Suprapubic skin (tissue), 4 donors: ENCODE measurements at regions not wholly inside any gene's neighbourhood (a gene's known extent, or its start where the extent isn't known, plus 50 kb on each side); places are given as distances from the start of the nearest gene placed in this dataset.
"Not testable (repeated sequence)": the region's sequence is repeated elsewhere in the genome, so short reads cannot be mapped to it uniquely, and the experiment has no call there.

Source experiments
- DNase-seq, 2 donors: peaks; one replicate each; pipeline ENCODE4 v3.0.0-alpha.2; 2019; ENCODE audit warnings: low spot score in 2 of 2
- H3K27ac ChIP-seq: fragments of 200-600 bp; sonication (generic); one replicate; pipeline ENCODE4 v1.5.1; 2019
- H3K27me3 ChIP-seq: fragments of 200-600 bp; sonication (generic); one replicate; pipeline ENCODE4 v1.5.1; 2019
- H3K36me3 ChIP-seq: fragments of 200-600 bp; sonication (generic); one replicate; pipeline ENCODE4 v1.5.1; 2019
- H3K4me1 ChIP-seq: fragments of 200-600 bp; sonication (generic); one replicate; pipeline ENCODE4 v1.5.1; 2019
- H3K4me3 ChIP-seq: fragments of 200-600 bp; sonication (generic); one replicate; pipeline ENCODE4 v1.5.1; 2019; ENCODE audit warnings: mild to moderate bottlenecking
- H3K9me3 ChIP-seq: fragments of 200-600 bp; sonication (generic); one replicate; pipeline ENCODE4 v1.5.1; 2019
- CTCF ChIP-seq, 2 donors: fragments of 200-600 bp in 1 of 2; fragments of 450-650 bp in 1 of 2; sonication (generic) in 1 of 2; IDR thresholded peaks; one replicate each; pipeline ENCODE4 v1.5.1; 2016 to 2019; ENCODE audit warnings: antibody characterized with exemption in 2 of 2, mild to moderate bottlenecking in 1 of 2, moderate library complexity in 1 of 2
- EP300 ChIP-seq: sonication (generic); formaldehyde crosslinking; IDR thresholded peaks from one replicate; pipeline ENCODE4 v1.6.1; 2017; ENCODE audit warnings: antibody characterized with exemption
- POLR2A ChIP-seq, 2 donors: fragments of 450-650 bp; IDR thresholded peaks; one replicate each; pipeline ENCODE4 v1.6.1; 2017; ENCODE audit warnings: antibody characterized with exemption in 2 of 2, mild to moderate bottlenecking in 2 of 2, moderate library complexity in 2 of 2
- POLR2AphosphoS5 ChIP-seq, 3 donors: sonication (generic); formaldehyde crosslinking; IDR thresholded peaks; one replicate each; pipeline ENCODE4 v1.6.1; 2017; ENCODE audit warnings: antibody characterized with exemption in 3 of 3
- WGBS: methylation state at CpG from one replicate; pipeline ENCODE4 v1.1.5; 2018; 5-methylcytosine and 5-hydroxymethylcytosine counted together

GRCh38 chr13:74730556-74731331 lies 596.5 kb upstream of the KLF12 start:
- Histone ChIP-seq H3K27ac (no peak overlapping the region), H3K9me3 (no peaks in the 10 kb centered on the region), H3K4me1 (no peaks in the 10 kb centered on the region), H3K4me3 (no peak overlapping the region), H3K36me3 (no peaks in the 10 kb centered on the region), H3K27me3 (no peaks in the 10 kb centered on the region)
- DNase-seq: no peak
- WGBS: 77% methylated on average over 9 of the region's 9 CpGs
- TF ChIP-seq POLR2A (IDR thresholded peaks at IDR 0.05): no peak
- TF ChIP-seq EP300: no peak

- no peak for DNase-seq
Measured at GRCh38 chr13:74726206-74726605, 592.0 kb upstream of the KLF12 start.

GRCh38 chr13:74718232-74718842 lies 584.1 kb upstream of the KLF12 start:
- 95% methylated on average over 21 of the region's 31 CpGs for WGBS
- H3K4me1 ChIP-seq, H3K36me3 ChIP-seq: not testable (repeated sequence)

More at GRCh38 chr13:74726206-74726605, 592.0 kb upstream of the KLF12 start:
- no peak for TF ChIP-seq POLR2A (IDR thresholded peaks at IDR 0.05)
- TF ChIP-seq CTCF (IDR thresholded peaks at IDR 0.05): no peak
- TF ChIP-seq POLR2AphosphoS5 (IDR thresholded peaks at IDR 0.05): no peak
- TF ChIP-seq EP300: no peak
- Histone ChIP-seq H3K36me3 (no peaks in the 10 kb centered on the region), H3K27me3 (no peaks in the 10 kb centered on the region), H3K4me3 (no peak overlapping the region), H3K27ac (no peak overlapping the region), H3K4me1 (no peaks in the 10 kb centered on the region), H3K9me3 (no peaks in the 10 kb centered on the region)
- 100% methylated on average over 1 of the region's 1 CpG for WGBS

GRCh38 chr13:74715718-74716117 lies 581.5 kb upstream of the KLF12 start:
- Histone ChIP-seq H3K4me1 (no peaks in the 10 kb centered on the region), H3K27ac (no peak overlapping the region), H3K36me3 (no peaks in the 10 kb centered on the region), H3K4me3 (no peak overlapping the region), H3K27me3 (no peaks in the 10 kb centered on the region), H3K9me3 (no peaks in the 10 kb centered on the region)
- DNase-seq: no peak
- TF ChIP-seq POLR2AphosphoS5 (IDR thresholded peaks at IDR 0.05): no peak
- TF ChIP-seq CTCF (IDR thresholded peaks at IDR 0.05): no peak
- no peak for TF ChIP-seq EP300
- no peak for TF ChIP-seq POLR2A (IDR thresholded peaks at IDR 0.05)
- 71% methylated on average over 2 of the region's 2 CpGs for WGBS

More at GRCh38 chr13:74718232-74718842, 584.1 kb upstream of the KLF12 start:
- not testable (repeated sequence) for H3K27ac ChIP-seq, DNase-seq, H3K9me3 ChIP-seq, H3K4me3 ChIP-seq, H3K27me3 ChIP-seq

GRCh38 chr13:74710006-74710405 lies 575.8 kb upstream of the KLF12 start:
- no peak for DNase-seq
- TF ChIP-seq CTCF (IDR thresholded peaks at IDR 0.05): no peak
- TF ChIP-seq POLR2AphosphoS5 (IDR thresholded peaks at IDR 0.05): no peak
- no peak for TF ChIP-seq EP300
- TF ChIP-seq POLR2A (IDR thresholded peaks at IDR 0.05): no peak
- H3K9me3 ChIP-seq: no peaks in the 10 kb centered on the region
- no peaks in the 10 kb centered on the region for H3K36me3 ChIP-seq
- H3K4me1 ChIP-seq: no peaks in the 10 kb centered on the region
- H3K4me3 ChIP-seq: no peak overlapping the region
- no peak overlapping the region for H3K27ac ChIP-seq
- no peaks in the 10 kb centered on the region for H3K27me3 ChIP-seq

GRCh38 chr13:74709226-74709625 lies 575.0 kb upstream of the KLF12 start:
- TF ChIP-seq POLR2A (IDR thresholded peaks at IDR 0.05) (no peak), CTCF (IDR thresholded peaks at IDR 0.05) (no peak), EP300 (no peak), POLR2AphosphoS5 (IDR thresholded peaks at IDR 0.05) (no peak)
- 80% methylated on average over 2 of the region's 2 CpGs for WGBS
- no peaks in the 10 kb centered on the region for H3K36me3 ChIP-seq
- H3K27me3 ChIP-seq: no peaks in the 10 kb centered on the region
- no peak overlapping the region for H3K27ac ChIP-seq
- no peak overlapping the region for H3K4me3 ChIP-seq
- no peaks in the 10 kb centered on the region for H3K4me1 ChIP-seq
- DNase-seq: no peak
- H3K9me3 ChIP-seq: no peaks in the 10 kb centered on the region
